ENCODE measurements at regions not wholly inside any gene's neighbourhood (a gene's known extent, or its start where the extent isn't known, plus 50 kb on each side); places are given as distances from the start of the nearest gene placed in this dataset.

- no peak for TF ChIP-seq CTCF (IDR thresholded peaks at IDR 0.05; ENCODE audit: low read depth, low read length)
- Histone ChIP-seq H3K36me3 (no peaks in the 10 kb centered on the region), H3K9me3 (no peaks in the 10 kb centered on the region), H3K4me3 (ENCODE audit: low read depth, low read length) (no peak overlapping the region), H3K27me3 (no peaks in the 10 kb centered on the region), H3K4me1 (peaks cover 41% of the 10 kb centered on the region)
- DNase-seq = no peak
These were observed 291.7 kb downstream of the MEX3B start for GRCh38 chr15:81754078-81754477.

GRCh38 chr15:81752974-81753373 is 292.8 kb downstream of the MEX3B start:
- H3K4me3 ChIP-seq (ENCODE audit: low read depth, low read length) = peak overlapping the region; percentile 32
- H3K36me3 ChIP-seq = no peaks in the 10 kb centered on the region
- DNase-seq = peak; percentile 44
- peaks cover 44% of the 10 kb centered on the region for H3K4me1 ChIP-seq
- no peaks in the 10 kb centered on the region for H3K9me3 ChIP-seq
- peak; percentile 53 for TF ChIP-seq CTCF (IDR thresholded peaks at IDR 0.05; ENCODE audit: low read depth, low read length)
- no peaks in the 10 kb centered on the region for H3K27me3 ChIP-seq

GRCh38 chr15:81752546-81752942 is 293.3 kb downstream of the MEX3B start:
- no peak overlapping the region; the same call in 1 of the 2 replicates for H3K4me3 ChIP-seq (ENCODE audit: low read depth, low read length)
- peak; percentile 94 for DNase-seq
- H3K9me3 ChIP-seq = no peaks in the 10 kb centered on the region
- H3K4me1 ChIP-seq = peaks cover 47% of the 10 kb centered on the region
- TF ChIP-seq CTCF (IDR thresholded peaks at IDR 0.05; ENCODE audit: low read depth, low read length) = no peak
- no peaks in the 10 kb centered on the region for H3K27me3 ChIP-seq
- no peaks in the 10 kb centered on the region for H3K36me3 ChIP-seq

- Histone ChIP-seq H3K36me3 (no peaks in the 10 kb centered on the region), H3K4me3 (ENCODE audit: low read depth, low read length) (peak overlapping the region; percentile 32; the same call in 1 of the 2 replicates), H3K9me3 (no peaks in the 10 kb centered on the region), H3K27me3 (no peaks in the 10 kb centered on the region), H3K4me1 (peaks cover 52% of the 10 kb centered on the region)
- no peak for DNase-seq
- TF ChIP-seq CTCF (IDR thresholded peaks at IDR 0.05; ENCODE audit: low read depth, low read length) = no peak
These were observed 293.8 kb downstream of the MEX3B start for GRCh38 chr15:81751816-81752545.

GRCh38 chr15:81751256-81751655 is 294.6 kb downstream of the MEX3B start:
- no peak for DNase-seq
- TF ChIP-seq CTCF (IDR thresholded peaks at IDR 0.05; ENCODE audit: low read depth, low read length) = no peak

GRCh38 chr15:81749716-81750375 is 296.0 kb downstream of the MEX3B start:
- TF ChIP-seq CTCF (IDR thresholded peaks at IDR 0.05; ENCODE audit: low read depth, low read length) = no peak
- H3K9me3 ChIP-seq = no peaks in the 10 kb centered on the region
- peaks cover 52% of the 10 kb centered on the region for H3K4me1 ChIP-seq
- DNase-seq = peak; percentile 40
- no peaks in the 10 kb centered on the region for H3K36me3 ChIP-seq
- no peak overlapping the region for H3K4me3 ChIP-seq (ENCODE audit: low read depth, low read length)
- no peaks in the 10 kb centered on the region for H3K27me3 ChIP-seq

More at GRCh38 chr15:81751256-81751655, 294.6 kb downstream of the MEX3B start:
- no peak overlapping the region for H3K4me3 ChIP-seq (ENCODE audit: low read depth, low read length)
- H3K4me1 ChIP-seq = peaks cover 54% of the 10 kb centered on the region
- no peaks in the 10 kb centered on the region for H3K27me3 ChIP-seq
- H3K36me3 ChIP-seq = no peaks in the 10 kb centered on the region
- no peaks in the 10 kb centered on the region for H3K9me3 ChIP-seq
